GM04504 (cell line): ENCODE measurements at regions not wholly inside any gene's neighbourhood (a gene's known extent, or its start where the extent isn't known, plus 50 kb on each side); places are given as distances from the start of the nearest gene placed in this dataset.

Source experiments
- DNase-seq: peaks from one replicate; pipeline ENCODE4 v3.0.0-alpha.2; 2012; ENCODE audit warnings: low read depth

GRCh38 chr6:163835439-163836171, 421.1 kb downstream of the QKI start:
- DNase-seq: no peak

- no peak for DNase-seq
Measured at GRCh38 chr6:163834226-163834970, 419.9 kb downstream of the QKI start.

GRCh38 chr6:163831736-163832135, 417.2 kb downstream of the QKI start:
- no peak for DNase-seq

- no peak for DNase-seq
Measured at GRCh38 chr6:163830641-163831040, 416.1 kb downstream of the QKI start.

- no peak for DNase-seq
Measured at GRCh38 chr6:163828038-163828795, 413.7 kb downstream of the QKI start.

GRCh38 chr6:163827143-163827542, 412.6 kb downstream of the QKI start:
- no peak for DNase-seq

GRCh38 chr6:163826629-163827028, 412.1 kb downstream of the QKI start:
- DNase-seq: no peak

- DNase-seq: no peak
Measured at GRCh38 chr6:163825033-163825432, 410.5 kb downstream of the QKI start.

GRCh38 chr6:163823577-163823976, 409.1 kb downstream of the QKI start:
- no peak for DNase-seq

GRCh38 chr6:163820745-163821458, 406.4 kb downstream of the QKI start:
- DNase-seq: no peak

- no peak for DNase-seq
Measured at GRCh38 chr6:163820171-163820570, 405.7 kb downstream of the QKI start.

- DNase-seq: no peak
Measured at GRCh38 chr6:163818719-163819118, 404.2 kb downstream of the QKI start.

- no peak for DNase-seq
Measured at GRCh38 chr6:163816441-163816840, 401.9 kb downstream of the QKI start.

GRCh38 chr6:163815796-163816195, 401.3 kb downstream of the QKI start:
- no peak for DNase-seq

- peak; percentile 79 for DNase-seq
Measured at GRCh38 chr6:163814494-163815364, 400.2 kb downstream of the QKI start.

GRCh38 chr6:163813979-163814493, 399.5 kb downstream of the QKI start:
- DNase-seq: no peak

- no peak for DNase-seq
Measured at GRCh38 chr6:163811317-163811716, 396.8 kb downstream of the QKI start.

- DNase-seq: no peak
Measured at GRCh38 chr6:163809364-163809763, 394.8 kb downstream of the QKI start.

GRCh38 chr6:163808871-163809270, 394.4 kb downstream of the QKI start:
- DNase-seq: no peak

- DNase-seq: no peak
Measured at GRCh38 chr6:163808231-163808630, 393.7 kb downstream of the QKI start.
